Tibial artery (tissue), 4 donors: ENCODE measurements at regions not wholly inside any gene's neighbourhood (a gene's known extent, or its start where the extent isn't known, plus 50 kb on each side); places are given as distances from the start of the nearest gene placed in this dataset.

Experiments
- DNase-seq, 2 donors: peaks; one replicate each; pipeline ENCODE4 v3.0.0-alpha.2; 2019
- H3K27ac ChIP-seq, 2 donors: fragments of 200-600 bp; sonication (generic) in 1 of 2; 1 replicate in 1 of 2; 2 replicates in 1 of 2; pipeline ENCODE4 v1.5.1; 2018 to 2019; ENCODE audit warnings: mild to moderate bottlenecking in 1 of 2
- H3K27me3 ChIP-seq, 2 donors: fragments of 200-600 bp; sonication (generic) in 1 of 2; one replicate each; pipeline versions ENCODE4 v1.5.1 to v1.6.0; 2016 to 2019
- H3K36me3 ChIP-seq, 3 donors: fragments of 200-600 bp; sonication (generic) in 2 of 3; one replicate each; pipeline ENCODE4 v1.5.1; 2016 to 2019; ENCODE audit warnings: mild to moderate bottlenecking in 2 of 3
- H3K4me1 ChIP-seq, 4 donors: fragments of 200-600 bp; sonication (generic) in 2 of 4; 1 replicate in 3 of 4; 2 replicates in 1 of 4; pipeline ENCODE4 v1.5.1; 2016 to 2019
- H3K4me3 ChIP-seq, 2 donors: fragments of 200-600 bp; sonication (generic) in 1 of 2; 1 replicate in 1 of 2; 2 replicates in 1 of 2; pipeline ENCODE4 v1.5.1; 2018 to 2019; ENCODE audit warnings: mild to moderate bottlenecking in 2 of 2
- H3K9me3 ChIP-seq, 3 donors: fragments of 200-600 bp; sonication (generic) in 1 of 3; one replicate each; pipeline ENCODE4 v1.5.1; 2016 to 2019
- CTCF ChIP-seq, 2 experiments: fragments of 200-600 bp in 1 of 2; fragments of 450-650 bp in 1 of 2; IDR thresholded peaks; one replicate each; pipeline ENCODE4 v1.5.1; 2017 to 2019; ENCODE audit warnings: antibody characterized with exemption in 2 of 2, mild to moderate bottlenecking in 1 of 2, moderate library complexity in 1 of 2
- intact Hi-C: fragments of 100-400 bp; cut with DNase I; formaldehyde crosslinking; loops from one replicate; pipeline ENCODE4 v1.15.0; 2023; ENCODE audit warnings: low total_unique reads

DNA sequence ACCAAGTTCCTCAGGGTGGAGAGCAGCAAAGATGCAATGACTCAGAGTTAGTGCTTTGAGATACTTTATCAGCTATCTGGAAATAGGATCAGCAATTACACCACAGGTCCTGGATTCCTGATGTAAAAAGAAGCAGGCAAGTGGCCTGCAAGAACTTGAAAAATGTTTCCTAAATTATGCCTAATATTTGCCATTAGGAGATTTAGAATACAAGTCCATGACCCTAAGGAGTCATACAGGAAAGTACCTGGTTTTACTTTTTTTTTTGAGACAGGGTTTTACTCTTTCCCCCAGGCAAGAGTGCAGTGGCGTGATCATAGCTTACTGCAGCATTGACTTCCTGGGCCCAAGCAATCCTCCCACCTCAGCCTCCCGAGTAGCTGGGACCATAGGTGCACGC is 78.8 kb upstream of the CRBN start:
- intact Hi-C loops, result no loop called here

DNA sequence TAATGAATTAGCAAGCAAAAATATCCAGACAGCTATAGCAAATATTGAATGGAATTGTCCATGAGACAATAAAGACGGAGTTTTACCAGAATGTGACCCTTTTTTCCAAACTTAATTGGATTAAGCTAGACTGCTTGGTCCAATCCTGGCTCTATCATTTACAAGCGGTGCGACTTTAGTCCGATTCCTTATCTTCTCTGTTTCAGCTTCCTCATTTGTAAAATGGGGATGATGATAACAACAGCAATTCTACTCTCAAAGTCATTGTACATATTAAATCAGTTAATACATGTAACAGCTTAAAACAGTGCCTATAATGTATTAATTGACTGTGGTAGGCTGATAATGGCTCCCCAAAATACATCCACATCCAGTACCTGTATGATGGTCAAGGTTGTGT is 62.1 kb upstream of the CRBN start:
- intact Hi-C loops, result no loop called here
- no peak for DNase-seq

More for the DNA sequence above, 78.8 kb upstream of the CRBN start:
- no peaks in the 10 kb centered on the region for H3K36me3 ChIP-seq
- no peak overlapping the region for H3K27ac ChIP-seq
- no peak for TF ChIP-seq CTCF (IDR thresholded peaks at IDR 0.05)
- H3K4me3 ChIP-seq, result no peak overlapping the region
- no peaks in the 10 kb centered on the region for H3K4me1 ChIP-seq
- no peak for DNase-seq
- H3K27me3 ChIP-seq, result no peaks in the 10 kb centered on the region
- H3K9me3 ChIP-seq, result no peaks in the 10 kb centered on the region

DNA sequence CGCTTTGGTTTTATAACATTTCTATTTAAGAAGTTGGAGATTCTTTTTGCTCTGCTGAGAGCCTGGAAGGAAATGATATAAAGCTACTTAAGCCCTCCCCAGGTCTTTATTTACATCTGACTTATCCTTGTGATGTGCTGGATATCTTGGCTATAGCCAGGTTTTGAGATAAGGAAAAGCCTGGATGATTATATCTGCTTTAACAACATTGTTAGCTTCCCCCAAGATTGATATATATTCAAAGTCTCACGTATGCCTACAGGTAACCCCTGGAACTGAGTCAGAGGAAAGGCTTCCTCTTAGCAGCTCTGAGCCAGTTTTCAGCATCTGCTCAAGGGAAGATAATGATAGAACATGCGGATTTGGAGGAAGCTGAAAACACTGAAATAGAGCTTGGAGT is 61.5 kb upstream of the CRBN start:
- no peak for TF ChIP-seq CTCF (IDR thresholded peaks at IDR 0.05)
- H3K4me1 ChIP-seq, result no peaks in the 10 kb centered on the region
- intact Hi-C loops, result no loop called here
- H3K9me3 ChIP-seq, result no peaks in the 10 kb centered on the region
- no peak for DNase-seq
- no peak overlapping the region for H3K27ac ChIP-seq
- no peaks in the 10 kb centered on the region for H3K36me3 ChIP-seq
- H3K27me3 ChIP-seq, result no peaks in the 10 kb centered on the region
- H3K4me3 ChIP-seq, result no peak overlapping the region

More for the DNA sequence above, 62.1 kb upstream of the CRBN start:
- H3K27me3 ChIP-seq, result no peaks in the 10 kb centered on the region
- no peaks in the 10 kb centered on the region for H3K4me1 ChIP-seq
- H3K9me3 ChIP-seq, result no peaks in the 10 kb centered on the region
- no peak for TF ChIP-seq CTCF (IDR thresholded peaks at IDR 0.05)
- H3K4me3 ChIP-seq, result no peak overlapping the region
- H3K36me3 ChIP-seq, result no peaks in the 10 kb centered on the region
- no peak overlapping the region for H3K27ac ChIP-seq

- TF ChIP-seq CTCF (IDR thresholded peaks at IDR 0.05), result no peak
- intact Hi-C loops, result no loop called here
Measured at GRCh38 chr3:3237979-3238378, 58.5 kb upstream of the CRBN start.

GRCh38 chr3:3232251-3232650 is 52.8 kb upstream of the CRBN start:
- Histone ChIP-seq H3K27ac (no peak overlapping the region), H3K9me3 (no peaks in the 10 kb centered on the region), H3K27me3 (no peaks in the 10 kb centered on the region), H3K4me1 (peaks cover 0 to 8% (median 0%) of the 10 kb centered on the region in 4 donors), H3K36me3 (no peaks in the 10 kb centered on the region), H3K4me3 (no peak overlapping the region)
- intact Hi-C loops, result no loop called here
- DNase-seq, result no peak
- no peak for TF ChIP-seq CTCF (IDR thresholded peaks at IDR 0.05)

More at GRCh38 chr3:3237979-3238378, 58.5 kb upstream of the CRBN start:
- no peaks in the 10 kb centered on the region for H3K9me3 ChIP-seq
- no peaks in the 10 kb centered on the region for H3K4me1 ChIP-seq
- no peaks in the 10 kb centered on the region for H3K27me3 ChIP-seq
- no peak for DNase-seq
- H3K4me3 ChIP-seq, result no peak overlapping the region
- H3K27ac ChIP-seq, result no peak overlapping the region
- H3K36me3 ChIP-seq, result no peaks in the 10 kb centered on the region
